Brain microvascular endothelial cell (primary cell): ENCODE measurements at regions not wholly inside any gene's neighbourhood (a gene's known extent, or its start where the extent isn't known, plus 50 kb on each side); places are given as distances from the start of the nearest gene placed in this dataset.

Source experiments
- DNase-seq: peaks from one replicate; pipeline ENCODE4 v3.0.0-alpha.2; 2020
- H3K27ac ChIP-seq: fragments of 250-450 bp; sonication (Bioruptor Pico); 2 replicates; pipeline ENCODE4 v1.5.1; 2020; ENCODE audit warnings: mild to moderate bottlenecking, moderate library complexity
- H3K27me3 ChIP-seq: fragments of 250-450 bp; sonication (Bioruptor Pico); replicated peaks from 2 replicates; pipeline ENCODE4 v1.5.1; 2020; ENCODE audit warnings: mild to moderate bottlenecking
- H3K36me3 ChIP-seq: fragments of 250-450 bp; sonication (Bioruptor Pico); replicated peaks from 2 replicates; pipeline ENCODE4 v1.5.1; 2020; ENCODE audit warnings: mild to moderate bottlenecking
- H3K4me3 ChIP-seq: 2 replicates; pipeline ENCODE4 v1.5.1; 2011; ENCODE audit warnings: low read depth, mild to moderate bottlenecking, control low read depth, low read length, moderate library complexity
- CTCF ChIP-seq: IDR thresholded peaks from 2 replicates; pipeline ENCODE4 v1.5.1; 2011; ENCODE audit warnings: low read depth, mild to moderate bottlenecking, moderate library complexity, low read length, control low read depth, inconsistent platforms; ENCODE audit errors: missing control alignments
- in situ Hi-C: cut with HindIII; loops from 2 replicates; pipeline ENCODE4 v1.10.0; 2017; ENCODE audit warnings: low sequenced_read_pairs, low pct_ligation_motif_present

GRCh38 chr15:69955240-69955894 is 142.3 kb downstream of the TLE3 start:
- no peak for DNase-seq
- H3K27ac ChIP-seq: no peak overlapping the region
- H3K36me3 ChIP-seq: no peaks in the 10 kb centered on the region
- H3K4me3 ChIP-seq: no peak overlapping the region
- H3K27me3 ChIP-seq: peaks cover 4% of the 10 kb centered on the region
- in situ Hi-C loops: no loop called here
- TF ChIP-seq CTCF: no peak

- Histone ChIP-seq H3K36me3 (no peaks in the 10 kb centered on the region), H3K27me3 (peaks cover 4% of the 10 kb centered on the region), H3K27ac (no peak overlapping the region), H3K4me3 (no peak overlapping the region)
- in situ Hi-C loops: no loop called here
- no peak for TF ChIP-seq CTCF
- DNase-seq: no peak
Measured at GRCh38 chr15:69956417-69956816, 141.3 kb downstream of the TLE3 start.

- peak; percentile 15 for TF ChIP-seq CTCF
- Histone ChIP-seq H3K36me3 (no peaks in the 10 kb centered on the region), H3K27ac (no peak overlapping the region), H3K4me3 (no peak overlapping the region), H3K27me3 (peaks cover 4% of the 10 kb centered on the region)
- no peak for DNase-seq
- in situ Hi-C loops: no loop called here
Measured at GRCh38 chr15:69957175-69957574, 140.5 kb downstream of the TLE3 start.

- Histone ChIP-seq H3K4me3 (no peak overlapping the region), H3K27me3 (peaks cover 8% of the 10 kb centered on the region), H3K36me3 (no peaks in the 10 kb centered on the region), H3K27ac (no peak overlapping the region)
- in situ Hi-C loops: no loop called here
- no peak for DNase-seq
- TF ChIP-seq CTCF: no peak
Measured at GRCh38 chr15:69958496-69959084, 139.1 kb downstream of the TLE3 start.

GRCh38 chr15:69962561-69962960 is 135.2 kb downstream of the TLE3 start:
- Histone ChIP-seq H3K27ac (no peak overlapping the region), H3K36me3 (no peaks in the 10 kb centered on the region), H3K27me3 (peaks cover 3% of the 10 kb centered on the region), H3K4me3 (no peak overlapping the region)
- in situ Hi-C loops: no loop called here
- TF ChIP-seq CTCF: no peak
- no peak for DNase-seq

GRCh38 chr15:69963385-69963784 is 134.3 kb downstream of the TLE3 start:
- no peak for TF ChIP-seq CTCF

More at GRCh38 chr15:69963385-69963784, 134.3 kb downstream of the TLE3 start:
- Histone ChIP-seq H3K4me3 (no peak overlapping the region), H3K27me3 (peaks cover 6% of the 10 kb centered on the region), H3K36me3 (no peaks in the 10 kb centered on the region), H3K27ac (no peak overlapping the region)
- DNase-seq: no peak
- in situ Hi-C loops: no loop called here
